Astrocyte (in vitro differentiated cells and primary cell): ENCODE measurements at regions not wholly inside any gene's neighbourhood (a gene's known extent, or its start where the extent isn't known, plus 50 kb on each side); places are given as distances from the start of the nearest gene placed in this dataset.

ENCODE experiments used
- DNase-seq: peaks from one replicate; pipeline ENCODE4 v3.0.0-alpha.2; 2010; ENCODE audit warnings: low read depth
- FAIRE-seq: peaks from 2 replicates; lab custom pipeline; 2011; peaks lifted over from hg19 to GRCh38; lab: Jason Lieb, UNC
- H2AFZ ChIP-seq: 2 replicates; pipeline ENCODE4 v1.6.0; 2012; ENCODE audit warnings: low read depth, low read length, inconsistent platforms
- H3K27ac ChIP-seq: 2 replicates; pipeline ENCODE4 v1.5.1; 2011; ENCODE audit warnings: low read depth, low read length, inconsistent platforms
- H3K27me3 ChIP-seq: 2 replicates; pipeline ENCODE4 v1.6.0; 2011; ENCODE audit warnings: low read length, inconsistent platforms; ENCODE audit not compliant: insufficient read depth
- H3K36me3 ChIP-seq: 2 replicates; pipeline ENCODE4 v1.5.1; 2011; ENCODE audit warnings: low read length, inconsistent platforms; ENCODE audit not compliant: insufficient read depth
- H3K4me1 ChIP-seq: 2 replicates; pipeline ENCODE4 v1.5.1; 2011; ENCODE audit warnings: low read length, inconsistent platforms; ENCODE audit not compliant: insufficient read depth
- H3K4me2 ChIP-seq: 2 replicates; pipeline ENCODE4 v1.6.0; 2012; ENCODE audit warnings: low read length, inconsistent platforms
- H3K4me3 ChIP-seq: 2 replicates; pipeline ENCODE4 v1.5.1; 2011; ENCODE audit warnings: low read depth, mild to moderate bottlenecking, low read length, inconsistent platforms; ENCODE audit not compliant: insufficient read depth
- H3K79me2 ChIP-seq: 2 replicates; pipeline ENCODE4 v1.6.0; 2012; ENCODE audit warnings: mild to moderate bottlenecking, low read length, inconsistent platforms; ENCODE audit not compliant: insufficient read depth
- H3K9ac ChIP-seq: 2 replicates; pipeline ENCODE4 v1.6.0; 2012; ENCODE audit warnings: mild to moderate bottlenecking, low read length, inconsistent platforms
- H3K9me3 ChIP-seq: 2 replicates; pipeline ENCODE4 v1.5.1; 2012; ENCODE audit warnings: low read depth, mild to moderate bottlenecking, low read length, inconsistent platforms; ENCODE audit not compliant: insufficient read depth
- H4K20me1 ChIP-seq: 2 replicates; pipeline ENCODE4 v1.6.0; 2012; ENCODE audit warnings: low read length, inconsistent platforms; ENCODE audit not compliant: insufficient read depth
- H3K27ac Mint-ChIP-seq: one replicate; pipeline ENCODE4 v1.8.0; 2021; ENCODE audit warnings: mild to moderate bottlenecking, mixed read lengths; ENCODE audit not compliant: unreplicated experiment
- H3K27me3 Mint-ChIP-seq: one replicate; pipeline ENCODE4 v1.8.0; 2021; ENCODE audit warnings: low read depth, mixed read lengths; ENCODE audit not compliant: unreplicated experiment
- H3K36me3 Mint-ChIP-seq: one replicate; pipeline ENCODE4 v1.8.0; 2021; ENCODE audit warnings: low read depth, mixed read lengths; ENCODE audit not compliant: unreplicated experiment
- H3K4me1 Mint-ChIP-seq: one replicate; pipeline ENCODE4 v1.8.0; 2021; ENCODE audit warnings: low read depth, mixed read lengths; ENCODE audit not compliant: unreplicated experiment
- H3K4me3 Mint-ChIP-seq: one replicate; pipeline ENCODE4 v1.8.0; 2021; ENCODE audit warnings: mild to moderate bottlenecking, moderate library complexity, mixed read lengths; ENCODE audit not compliant: unreplicated experiment
- H3K9me3 Mint-ChIP-seq: one replicate; pipeline ENCODE4 v1.8.0; 2021; ENCODE audit warnings: mild to moderate bottlenecking, mixed read lengths; ENCODE audit not compliant: unreplicated experiment
- EZH2 ChIP-seq: IDR thresholded peaks from 2 replicates; pipeline ENCODE4 v1.6.1; 2012; ENCODE audit warnings: mild to moderate bottlenecking, low read length, inconsistent platforms; ENCODE audit not compliant: insufficient read depth
- TF ChIP-seq, protein P1 (sequence below): IDR thresholded peaks from 2 replicates; pipeline ENCODE4 v1.5.1; 2011; ENCODE audit warnings: low read depth, mild to moderate bottlenecking, inconsistent platforms, low read length, moderate library complexity; ENCODE audit not compliant: insufficient read depth

DNA sequence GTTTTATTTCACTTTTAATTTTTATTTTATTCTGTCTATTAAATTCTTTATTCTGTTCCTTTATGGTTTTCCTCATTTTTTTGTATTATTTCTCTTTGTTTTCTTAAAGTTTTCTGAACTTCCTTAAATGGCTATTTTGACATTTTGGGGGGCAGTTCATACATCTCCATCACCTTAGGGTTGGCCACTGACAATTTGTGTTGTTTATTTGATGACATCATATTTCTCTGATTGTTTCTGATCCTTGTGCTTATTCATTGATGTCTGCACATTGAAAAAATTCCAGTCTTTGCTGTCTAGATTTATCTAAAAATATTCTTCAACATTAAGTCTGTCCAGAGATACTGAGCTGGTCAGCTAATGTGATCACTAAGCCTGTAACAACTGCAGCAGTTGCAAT lies 379.5 kb upstream of the EYS start:
- H3K4me3 ChIP-seq: no peak overlapping the region
- no peak overlapping the region for H3K27ac ChIP-seq
- H3K9me3 Mint-ChIP-seq: no peaks in the 10 kb centered on the region
- no peaks in the 10 kb centered on the region for H3K36me3 Mint-ChIP-seq
- H3K4me1 Mint-ChIP-seq: no peaks in the 10 kb centered on the region
- H3K4me2 ChIP-seq: no peak overlapping the region
- H3K4me1 ChIP-seq: no peaks in the 10 kb centered on the region
- H3K27me3 ChIP-seq: no peaks in the 10 kb centered on the region
- H3K4me3 Mint-ChIP-seq: no peak overlapping the region
- DNase-seq: no peak
- no peak for TF ChIP-seq EZH2
- TF ChIP-seq, protein P1, sequence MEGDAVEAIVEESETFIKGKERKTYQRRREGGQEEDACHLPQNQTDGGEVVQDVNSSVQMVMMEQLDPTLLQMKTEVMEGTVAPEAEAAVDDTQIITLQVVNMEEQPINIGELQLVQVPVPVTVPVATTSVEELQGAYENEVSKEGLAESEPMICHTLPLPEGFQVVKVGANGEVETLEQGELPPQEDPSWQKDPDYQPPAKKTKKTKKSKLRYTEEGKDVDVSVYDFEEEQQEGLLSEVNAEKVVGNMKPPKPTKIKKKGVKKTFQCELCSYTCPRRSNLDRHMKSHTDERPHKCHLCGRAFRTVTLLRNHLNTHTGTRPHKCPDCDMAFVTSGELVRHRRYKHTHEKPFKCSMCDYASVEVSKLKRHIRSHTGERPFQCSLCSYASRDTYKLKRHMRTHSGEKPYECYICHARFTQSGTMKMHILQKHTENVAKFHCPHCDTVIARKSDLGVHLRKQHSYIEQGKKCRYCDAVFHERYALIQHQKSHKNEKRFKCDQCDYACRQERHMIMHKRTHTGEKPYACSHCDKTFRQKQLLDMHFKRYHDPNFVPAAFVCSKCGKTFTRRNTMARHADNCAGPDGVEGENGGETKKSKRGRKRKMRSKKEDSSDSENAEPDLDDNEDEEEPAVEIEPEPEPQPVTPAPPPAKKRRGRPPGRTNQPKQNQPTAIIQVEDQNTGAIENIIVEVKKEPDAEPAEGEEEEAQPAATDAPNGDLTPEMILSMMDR: no peak
- H3K36me3 ChIP-seq: no peaks in the 10 kb centered on the region
- FAIRE-seq: no peak
- H3K27ac Mint-ChIP-seq: no peak overlapping the region
- no peaks in the 10 kb centered on the region for H3K79me2 ChIP-seq
- H4K20me1 ChIP-seq: no peaks in the 10 kb centered on the region
- no peak overlapping the region for H3K9ac ChIP-seq
- peaks cover 7% of the 10 kb centered on the region for H3K9me3 ChIP-seq
- H3K27me3 Mint-ChIP-seq: no peaks in the 10 kb centered on the region
- no peak overlapping the region for H2AFZ ChIP-seq

- TF ChIP-seq, protein P1: no peak
- TF ChIP-seq EZH2: no peak
- Histone ChIP-seq H3K9ac (no peak overlapping the region), H2AFZ (no peak overlapping the region), H3K79me2 (no peaks in the 10 kb centered on the region), H3K9me3 (peaks cover 7% of the 10 kb centered on the region), H3K4me3 (no peak overlapping the region), H4K20me1 (no peaks in the 10 kb centered on the region), H3K36me3 (no peaks in the 10 kb centered on the region), H3K27ac (no peak overlapping the region), H3K4me2 (no peak overlapping the region), H3K27me3 (no peaks in the 10 kb centered on the region), H3K4me1 (no peaks in the 10 kb centered on the region)
- no peaks in the 10 kb centered on the region for H3K36me3 Mint-ChIP-seq
- DNase-seq: no peak
- no peak overlapping the region for H3K27ac Mint-ChIP-seq
- H3K27me3 Mint-ChIP-seq: no peaks in the 10 kb centered on the region
- H3K4me3 Mint-ChIP-seq: no peak overlapping the region
- H3K4me1 Mint-ChIP-seq: no peaks in the 10 kb centered on the region
- no peak for FAIRE-seq
- no peaks in the 10 kb centered on the region for H3K9me3 Mint-ChIP-seq
Observed at GRCh38 chr6:66082914-66083313, 375.9 kb upstream of the EYS start.

GRCh38 chr6:66068907-66069306 lies 361.9 kb upstream of the EYS start:
- no peaks in the 10 kb centered on the region for H3K36me3 ChIP-seq
- H3K36me3 Mint-ChIP-seq: no peaks in the 10 kb centered on the region
- H2AFZ ChIP-seq: no peak overlapping the region
- FAIRE-seq: no peak
- H3K27ac Mint-ChIP-seq: no peak overlapping the region
- no peak overlapping the region for H3K9ac ChIP-seq
- no peak for TF ChIP-seq EZH2
- TF ChIP-seq, protein P1: no peak
- no peaks in the 10 kb centered on the region for H3K27me3 ChIP-seq
- no peak overlapping the region for H3K4me2 ChIP-seq
- no peaks in the 10 kb centered on the region for H3K9me3 ChIP-seq
- H3K4me3 Mint-ChIP-seq: no peak overlapping the region
- peaks cover 3% of the 10 kb centered on the region for H3K9me3 Mint-ChIP-seq
- no peaks in the 10 kb centered on the region for H3K79me2 ChIP-seq
- H4K20me1 ChIP-seq: no peaks in the 10 kb centered on the region
- no peak for DNase-seq
- H3K4me1 ChIP-seq: no peaks in the 10 kb centered on the region
- no peak overlapping the region for H3K27ac ChIP-seq
- H3K4me1 Mint-ChIP-seq: no peaks in the 10 kb centered on the region
- no peaks in the 10 kb centered on the region for H3K27me3 Mint-ChIP-seq
- H3K4me3 ChIP-seq: no peak overlapping the region
